Activated CD4-positive, alpha-beta T cell treated with anti-CD3 and anti-CD28 coated beads, Interleukin-2, amount 50 U/mL, for 4 hours (primary cell): ENCODE measurements at regions not wholly inside any gene's neighbourhood (a gene's known extent, or its start where the extent isn't known, plus 50 kb on each side); places are given as distances from the start of the nearest gene placed in this dataset.
"Not testable (repeated sequence)": the region's sequence is repeated elsewhere in the genome, so short reads cannot be mapped to it uniquely, and the experiment has no call there.

Source experiments
- DNase-seq, 2 experiments: peaks; one replicate each; pipeline ENCODE4 v3.0.0-alpha.2; 2020

DNA sequence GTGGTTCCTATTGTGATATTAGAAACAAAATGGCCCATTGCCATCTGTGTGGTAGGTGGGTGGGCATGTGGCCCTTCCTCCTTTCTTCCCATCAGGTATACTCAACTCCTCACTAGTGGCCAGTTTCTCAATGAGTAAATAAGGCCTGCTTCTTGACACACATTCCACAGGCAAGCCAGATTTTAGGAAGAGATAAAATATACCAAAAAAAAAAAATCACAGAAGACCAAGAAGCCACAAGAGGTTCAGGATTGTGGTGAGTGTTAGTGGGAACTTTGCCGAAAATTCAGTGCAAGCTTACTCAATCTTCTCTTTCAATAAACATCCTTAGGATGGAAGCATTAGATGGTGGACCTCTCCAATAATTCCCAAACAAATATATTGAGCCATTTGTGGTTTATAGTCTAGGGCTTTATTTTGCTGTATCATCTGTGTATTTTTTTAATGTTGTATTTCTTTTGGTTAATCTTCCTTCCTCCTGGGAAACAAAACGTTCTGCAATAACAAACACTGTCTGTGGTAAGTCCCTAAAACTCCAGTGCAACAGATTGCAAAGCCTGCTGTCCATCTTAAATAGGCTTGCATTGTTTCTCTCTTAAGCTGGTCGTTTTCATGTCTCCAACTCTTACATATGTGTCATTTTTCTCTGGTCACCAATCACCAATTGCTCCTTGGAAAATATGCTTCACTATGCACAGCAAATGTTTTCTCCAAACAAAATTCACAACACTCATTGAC is 289.9 kb upstream of the KITLG start:
- DNase-seq, result no peak

DNA sequence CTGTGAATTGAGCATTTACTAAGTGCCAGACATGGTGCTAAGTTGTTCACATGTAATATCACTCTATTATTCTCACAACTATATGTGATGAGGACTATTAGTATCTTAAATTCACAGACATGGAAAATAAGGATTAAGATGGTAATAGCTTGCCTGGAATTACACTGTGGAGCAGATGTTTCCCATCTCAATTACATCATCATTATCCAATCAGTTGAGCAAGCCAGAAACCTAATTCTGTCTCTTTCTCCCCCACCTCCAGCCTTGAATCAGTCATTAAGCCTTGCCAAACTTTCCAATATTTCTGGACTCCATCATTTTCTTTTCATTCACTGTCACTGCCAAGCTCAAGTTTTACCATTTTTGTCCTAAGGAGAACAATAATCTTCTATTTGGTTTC is 287.8 kb upstream of the KITLG start:
- no peak for DNase-seq

DNA sequence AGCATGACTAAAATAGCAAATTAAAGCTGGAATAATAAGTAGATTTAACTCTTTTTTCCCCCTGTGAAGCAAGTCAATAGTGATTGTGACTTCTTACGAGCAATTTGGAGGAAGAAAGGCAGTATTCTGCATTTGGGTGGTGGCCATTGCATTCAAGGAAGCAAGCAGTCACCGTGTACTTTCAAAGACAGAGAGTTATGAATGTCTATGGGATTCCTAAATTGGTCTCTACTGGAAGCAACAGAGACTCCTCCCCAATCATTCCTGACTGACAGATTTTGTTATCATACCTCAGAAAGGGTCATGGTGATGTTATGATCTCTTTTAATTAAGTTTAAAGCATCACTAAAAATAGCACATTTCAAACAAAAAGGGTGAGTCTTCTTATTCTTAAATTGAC is 287.2 kb upstream of the KITLG start:
- DNase-seq, result no peak

DNA sequence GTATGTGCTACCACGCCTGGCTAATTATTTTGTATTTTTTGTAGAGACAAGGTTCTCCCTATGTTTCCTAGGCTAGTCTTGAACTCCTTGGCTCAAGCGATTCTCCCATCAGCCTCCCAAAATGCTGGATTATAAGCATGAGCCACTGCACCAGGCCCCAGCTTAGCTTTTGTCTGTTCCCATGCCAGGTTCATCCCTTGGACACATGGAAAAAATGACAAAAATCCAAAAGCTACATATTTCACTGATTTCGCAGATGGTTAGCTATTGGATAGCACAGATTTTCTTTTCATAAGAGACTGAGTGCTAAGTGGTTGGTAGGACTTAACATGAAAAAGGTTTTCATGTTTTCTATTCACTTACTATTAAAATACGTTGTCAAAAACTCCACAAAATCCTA is 286.6 kb upstream of the KITLG start:
- no peak for DNase-seq

DNA sequence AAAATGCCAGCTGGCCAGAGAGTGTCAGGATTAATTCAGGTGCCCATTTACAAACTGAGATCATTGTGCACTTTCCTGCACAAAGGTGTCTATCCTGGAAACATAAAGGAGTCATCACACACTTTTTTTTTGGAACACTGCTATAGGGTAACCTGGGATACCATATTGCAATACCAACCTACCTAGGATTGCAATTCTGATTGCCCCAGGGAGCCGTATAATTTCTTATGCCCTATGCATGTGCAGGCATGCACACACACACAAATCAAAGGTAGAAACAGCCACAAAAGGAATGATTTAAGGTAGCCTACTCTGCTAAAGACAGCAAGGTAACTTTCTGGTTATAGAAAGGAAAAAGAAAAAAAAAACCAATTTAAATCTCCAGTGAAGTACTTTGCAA is 285.3 kb upstream of the KITLG start:
- DNase-seq, result no peak

DNA sequence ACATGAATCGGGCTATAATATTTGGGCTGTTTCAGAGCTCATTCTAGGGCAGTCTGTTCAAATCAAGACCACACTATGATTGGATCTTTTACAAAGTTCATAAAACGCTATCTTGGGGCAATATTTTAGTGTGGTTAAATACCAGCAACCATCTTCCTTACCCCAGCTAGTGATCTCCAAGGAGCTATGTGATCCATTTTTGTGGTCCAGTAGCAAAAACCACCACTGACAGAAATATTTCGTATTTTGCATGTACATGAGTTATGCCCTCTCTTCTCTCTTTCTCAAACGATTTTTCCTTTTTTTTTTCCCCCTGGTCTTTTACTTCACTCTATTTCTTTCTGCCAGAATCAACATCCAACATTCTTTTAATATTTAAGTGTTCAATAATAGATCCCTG is 280.6 kb upstream of the KITLG start:
- no peak for DNase-seq

DNA sequence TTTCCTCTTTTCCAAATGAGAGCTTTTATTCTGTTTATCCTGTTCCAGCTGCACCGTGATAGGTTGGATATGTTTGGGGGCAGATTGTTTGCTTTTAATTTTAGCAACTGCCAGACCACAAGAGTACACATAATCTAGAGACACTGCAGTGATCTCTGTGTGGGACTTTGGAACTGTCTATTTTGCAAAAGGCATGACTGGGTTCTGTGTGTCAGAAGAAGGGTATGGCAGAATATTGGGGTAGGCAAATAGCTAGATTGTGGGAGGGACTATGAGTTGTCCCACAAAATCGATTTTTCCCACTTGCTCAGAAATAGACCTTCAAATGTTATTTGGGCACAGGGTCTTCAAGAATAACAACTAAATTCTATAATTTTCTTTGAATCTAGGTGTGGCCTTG is 275.9 kb upstream of the KITLG start:
- DNase-seq, result no peak

DNA sequence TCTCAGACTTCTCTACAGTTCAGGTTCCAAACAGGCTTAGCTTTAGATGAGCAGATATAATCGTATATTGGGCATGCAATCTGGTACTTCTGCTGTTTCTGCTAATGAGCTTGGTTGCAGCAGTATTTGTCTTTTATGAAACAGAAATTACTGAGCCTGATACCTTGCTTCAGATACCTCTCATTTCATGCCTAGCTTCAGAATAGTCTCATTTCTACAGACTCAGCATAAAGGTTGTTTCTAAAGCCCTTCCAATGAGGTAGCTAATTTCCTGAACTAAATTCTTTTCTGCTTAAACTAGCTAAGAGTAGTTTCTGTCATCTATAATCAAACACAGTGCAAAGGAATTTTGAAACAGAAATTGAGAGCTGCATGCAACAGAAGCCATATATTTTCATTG is 275.0 kb upstream of the KITLG start:
- no peak for DNase-seq

DNA sequence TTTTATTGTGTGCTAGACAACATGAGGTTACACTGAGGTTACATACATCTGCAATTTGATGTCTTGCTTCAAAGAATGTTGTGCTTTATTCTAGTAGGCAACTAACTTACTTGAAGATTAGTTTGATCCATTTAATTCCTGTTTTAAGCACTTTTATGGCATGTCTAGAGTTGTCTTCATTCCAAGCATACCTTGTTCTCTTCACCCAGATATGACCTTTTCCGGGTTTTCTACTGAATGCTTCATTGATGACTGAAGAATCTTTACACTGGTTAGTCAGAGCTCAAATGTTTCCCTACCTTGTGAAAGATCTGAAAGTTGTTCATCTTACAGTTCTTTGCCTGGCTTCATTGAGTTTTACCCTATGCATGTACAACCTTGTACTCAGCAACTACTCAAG is 274.0 kb upstream of the KITLG start:
- no peak for DNase-seq

DNA sequence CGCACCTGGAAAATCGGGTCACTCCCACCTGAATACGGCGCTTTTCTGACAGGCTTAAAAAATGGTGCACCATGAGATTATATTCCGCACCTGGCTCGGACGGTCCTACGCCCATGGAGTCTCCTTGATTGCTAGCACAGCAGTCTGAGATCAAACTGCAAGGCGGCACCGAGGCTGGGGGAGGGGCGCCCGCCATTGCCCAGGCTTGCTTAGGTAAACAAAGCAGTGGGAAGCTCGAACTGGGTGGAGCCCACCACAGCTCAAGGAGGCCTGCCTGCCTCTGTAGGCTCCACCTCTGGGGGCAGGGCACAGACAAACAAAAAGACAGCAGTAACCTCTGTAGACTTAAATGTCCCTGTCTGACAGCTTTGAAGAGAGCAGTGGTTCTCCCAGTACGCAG is 267.0 kb upstream of the KITLG start:
- not testable (repeated sequence) for DNase-seq

DNA sequence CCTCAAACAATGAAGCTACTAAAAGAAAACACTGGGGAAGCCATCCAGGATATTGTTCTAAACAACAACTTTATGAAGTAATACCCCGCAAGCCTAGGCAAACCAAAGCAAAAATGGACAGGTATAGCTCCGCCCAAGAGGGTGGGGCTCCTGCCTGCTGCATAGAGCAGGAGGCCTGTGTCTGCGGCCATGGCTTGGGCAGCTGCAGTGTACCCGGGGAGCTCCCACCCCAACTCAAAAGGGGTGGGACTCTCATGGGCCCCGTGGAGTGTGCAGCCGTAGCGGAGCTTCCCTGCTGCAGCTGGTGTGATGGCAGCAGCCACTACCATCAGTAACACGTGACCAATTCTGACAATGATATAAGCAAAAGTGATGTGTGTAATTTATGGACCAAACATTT is 264.2 kb upstream of the KITLG start:
- DNase-seq, result no peak

DNA sequence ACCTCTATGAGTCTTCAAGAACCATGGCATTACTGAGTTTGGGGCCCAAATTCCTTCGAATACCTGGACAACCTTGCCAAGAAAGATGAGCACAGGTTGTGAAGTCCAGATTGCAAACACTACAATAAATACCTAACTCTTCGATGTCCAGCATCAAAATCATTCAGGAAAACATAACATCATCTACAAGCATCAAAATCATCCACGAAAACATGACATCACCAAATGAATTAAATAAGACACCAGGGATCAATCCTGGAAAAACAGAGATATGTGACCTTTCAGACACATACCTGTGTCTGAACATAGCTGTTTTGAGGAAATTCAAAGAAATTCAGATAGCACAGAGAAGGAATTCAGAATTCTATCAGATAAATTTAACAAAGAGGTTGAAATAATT is 262.0 kb upstream of the KITLG start:
- no peak for DNase-seq

DNA sequence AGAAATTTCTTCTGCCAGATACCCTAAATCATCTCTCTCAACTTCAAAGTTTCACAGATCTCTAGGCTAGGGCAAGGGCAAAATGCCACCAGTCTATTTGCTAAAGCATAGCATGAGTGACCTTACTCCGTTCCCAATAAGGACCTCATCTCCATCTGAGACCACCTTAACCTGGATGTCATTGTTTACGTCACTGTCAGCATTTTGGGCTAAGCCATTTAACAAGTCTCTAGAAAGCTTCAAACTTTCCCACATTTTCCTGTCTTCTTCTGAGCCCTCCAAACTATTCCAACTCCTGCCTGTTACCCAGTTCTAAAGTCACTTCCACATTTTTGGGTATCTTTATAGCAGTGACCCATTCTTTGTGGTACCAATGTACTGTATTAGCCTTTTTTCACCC is 259.2 kb upstream of the KITLG start:
- DNase-seq, result no peak

DNA sequence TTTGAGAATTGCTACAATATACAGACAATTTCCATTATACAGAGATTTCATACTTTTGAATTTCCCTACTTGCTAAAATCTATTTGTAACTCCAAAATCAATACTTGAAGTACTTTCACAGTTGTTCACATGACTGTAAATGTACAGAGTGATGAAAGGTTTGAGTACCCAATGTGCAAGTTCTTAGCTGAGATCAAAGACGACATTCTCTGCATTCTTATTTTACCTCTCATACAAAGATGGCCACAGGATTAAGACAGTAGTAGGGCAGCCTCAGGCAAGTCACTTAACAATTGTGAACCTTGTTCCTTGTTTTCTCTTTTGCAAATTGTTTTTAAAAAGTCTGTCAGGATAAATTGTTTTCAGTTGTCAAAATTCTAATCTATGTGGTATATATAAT is 255.9 kb upstream of the KITLG start:
- DNase-seq, result no peak

DNA sequence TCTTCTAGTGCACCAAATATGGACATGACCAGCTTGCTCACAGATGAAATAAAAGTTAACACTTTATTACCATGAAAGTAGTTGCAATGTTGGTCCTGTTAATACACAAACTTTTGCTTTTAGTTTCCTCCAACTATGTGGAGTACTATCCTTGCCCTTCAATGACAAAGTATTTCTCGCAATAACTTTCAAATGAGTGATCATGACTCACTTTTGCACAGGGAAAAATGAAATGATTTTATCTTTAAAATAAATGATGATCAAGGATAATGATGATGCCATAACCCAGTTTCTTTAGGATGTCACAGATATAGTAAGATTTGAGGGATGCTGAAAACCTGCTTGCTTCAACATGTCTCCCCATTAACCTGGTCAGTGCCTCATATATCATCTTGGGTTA is 254.0 kb upstream of the KITLG start:
- no peak for DNase-seq

DNA sequence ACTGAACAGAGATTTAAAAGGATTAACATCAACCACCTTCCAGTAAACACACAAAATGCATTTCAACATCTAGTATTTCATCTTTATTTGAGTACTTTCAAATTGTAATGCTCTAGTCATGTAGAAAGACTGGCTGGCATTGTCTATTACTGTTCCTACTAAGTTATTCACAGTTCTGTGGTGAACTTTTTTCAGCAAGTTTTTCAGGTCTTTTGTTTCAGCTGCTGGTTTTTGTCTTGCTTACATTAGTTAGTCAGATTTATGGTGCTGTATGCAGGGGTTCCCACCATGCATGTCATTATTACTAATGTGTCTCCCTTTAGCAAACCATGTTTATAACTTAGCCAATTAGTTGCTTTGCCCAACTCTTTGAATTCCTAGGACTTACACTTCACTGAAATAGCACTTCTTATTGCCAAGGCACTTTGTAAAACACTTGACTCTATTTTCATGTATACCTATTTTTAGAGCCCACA is 253.4 kb upstream of the KITLG start:
- no peak for DNase-seq

DNA sequence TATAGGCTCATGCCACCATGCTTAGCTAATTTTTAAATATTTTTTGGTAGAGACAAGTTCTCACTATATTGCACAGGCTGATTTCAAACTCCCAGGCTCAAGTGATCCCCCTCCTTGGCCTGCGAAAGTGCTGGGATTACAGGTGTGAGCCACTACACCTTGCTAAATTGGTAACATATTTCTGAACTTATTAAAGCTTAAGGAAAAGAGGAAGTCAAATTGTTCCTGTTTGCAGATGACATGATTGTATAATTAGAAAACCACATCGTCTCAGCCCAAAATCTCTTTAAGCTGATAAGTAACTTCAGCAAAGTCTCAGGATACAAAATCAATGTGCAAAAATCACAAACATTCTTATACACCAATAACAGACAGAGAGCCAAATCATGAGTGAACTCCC is 248.3 kb upstream of the KITLG start:
- not testable (repeated sequence) for DNase-seq

DNA sequence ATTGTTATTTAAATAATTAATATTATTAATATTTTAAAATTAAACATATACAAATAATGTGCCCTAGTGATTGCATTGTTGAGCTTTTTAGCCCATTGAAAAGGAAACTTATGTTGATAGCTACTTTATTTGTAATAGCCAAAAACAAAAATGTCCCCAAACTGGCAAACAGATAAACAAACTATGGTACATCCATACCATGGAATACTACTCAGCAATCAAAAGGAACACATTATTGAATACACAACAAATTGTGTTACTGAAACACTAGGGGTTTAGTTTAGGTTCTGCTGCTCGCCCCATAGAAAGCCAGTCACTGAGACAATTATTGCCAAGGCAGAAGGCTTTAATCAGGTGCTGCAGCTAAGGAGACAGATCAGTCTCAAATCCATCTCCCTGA is 239.7 kb upstream of the KITLG start:
- no peak for DNase-seq

DNA sequence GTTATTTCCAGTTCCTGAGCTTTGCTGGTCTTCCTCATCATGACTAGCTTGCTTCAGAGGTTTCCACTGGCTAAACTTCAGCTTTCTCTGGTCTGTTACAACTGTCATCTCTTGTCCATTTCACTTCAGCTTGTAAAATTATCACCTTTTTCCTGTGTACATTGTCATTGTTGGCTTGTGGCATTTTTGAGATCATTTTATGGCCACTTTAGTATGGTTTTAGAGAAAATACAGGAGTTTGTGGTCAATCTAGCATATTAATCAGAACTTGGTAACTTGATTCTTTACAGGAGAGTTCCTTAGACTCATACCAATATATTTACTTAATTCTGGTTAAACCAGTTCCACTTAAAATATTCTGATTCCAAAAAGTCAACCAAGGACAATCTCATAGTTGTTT is 235.9 kb upstream of the KITLG start:
- DNase-seq, result no peak

DNA sequence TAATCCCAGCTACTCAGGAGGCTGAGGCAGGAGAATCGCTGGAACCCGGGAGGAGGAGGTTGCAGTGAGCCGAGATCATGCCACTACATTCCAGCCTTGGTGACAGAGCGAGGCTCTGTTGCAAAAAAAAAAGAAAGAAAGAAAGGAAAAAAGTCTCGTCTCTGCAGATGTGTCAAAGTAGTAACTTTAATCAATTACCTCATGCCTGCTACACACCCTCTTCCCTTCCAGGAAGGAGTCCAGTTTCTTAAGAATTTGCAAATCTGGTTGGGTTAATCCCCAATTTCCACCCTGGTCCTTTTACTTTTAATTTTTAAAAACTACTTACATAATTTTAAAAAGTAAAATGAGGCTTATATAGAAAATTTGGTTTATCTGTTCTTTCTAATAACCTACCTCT is 234.5 kb upstream of the KITLG start:
- no peak for DNase-seq

DNA sequence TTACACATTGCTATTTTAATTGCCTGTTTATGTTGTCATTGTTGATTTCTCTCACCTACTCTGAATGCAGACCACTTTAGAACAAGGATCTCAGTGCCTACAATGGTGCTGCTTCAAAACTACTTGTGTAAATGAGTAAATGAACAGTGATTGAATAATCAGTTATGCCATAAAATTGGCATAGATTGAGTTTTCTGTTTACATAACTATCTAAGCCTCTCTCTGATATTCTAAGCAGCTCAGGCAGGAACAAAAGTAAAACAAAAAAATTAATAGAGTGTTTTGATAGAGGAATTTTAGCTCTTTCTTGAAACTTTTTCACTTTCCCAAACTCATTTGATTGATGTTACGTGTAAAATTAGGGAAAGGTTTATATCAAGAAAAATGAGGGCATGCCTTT is 232.3 kb upstream of the KITLG start:
- DNase-seq, result no peak

DNA sequence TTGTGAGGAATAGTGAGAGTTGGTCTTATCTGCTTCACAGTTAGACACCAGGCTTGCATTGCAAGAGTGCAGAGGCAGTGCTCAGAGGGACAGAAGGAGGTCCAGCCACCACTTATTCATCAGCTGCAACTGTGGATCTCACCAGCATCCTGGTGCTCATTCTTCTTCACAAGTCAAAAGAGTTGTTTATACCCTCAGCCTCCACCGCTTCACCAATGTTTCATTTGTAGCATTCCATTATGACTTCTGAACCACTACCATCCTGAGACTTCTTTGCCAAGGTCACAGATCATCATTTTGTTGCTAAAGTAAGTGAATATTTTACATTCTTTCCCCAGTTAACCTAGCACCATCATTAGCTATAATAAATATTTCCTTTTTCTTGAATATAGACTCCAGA is 230.5 kb upstream of the KITLG start:
- DNase-seq, result no peak

DNA sequence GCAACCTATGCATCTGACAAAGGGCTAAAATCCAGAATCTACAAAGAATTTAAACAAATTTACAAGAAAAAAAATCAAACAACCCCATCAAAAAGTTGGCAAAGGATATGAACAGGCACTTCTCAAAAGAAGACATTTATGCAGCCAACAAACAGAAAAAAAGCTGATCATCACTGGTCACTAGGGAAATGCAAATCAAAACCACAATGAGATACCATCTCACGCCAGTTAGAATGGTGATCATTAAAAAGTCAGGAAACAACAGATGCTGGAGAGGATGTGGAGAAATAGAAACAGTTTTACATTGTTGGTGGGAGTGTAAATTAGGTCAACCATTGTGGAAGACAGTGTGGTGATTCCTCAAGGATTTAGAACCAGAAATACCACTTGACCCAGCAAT is 229.6 kb upstream of the KITLG start:
- not testable (repeated sequence) for DNase-seq

DNA sequence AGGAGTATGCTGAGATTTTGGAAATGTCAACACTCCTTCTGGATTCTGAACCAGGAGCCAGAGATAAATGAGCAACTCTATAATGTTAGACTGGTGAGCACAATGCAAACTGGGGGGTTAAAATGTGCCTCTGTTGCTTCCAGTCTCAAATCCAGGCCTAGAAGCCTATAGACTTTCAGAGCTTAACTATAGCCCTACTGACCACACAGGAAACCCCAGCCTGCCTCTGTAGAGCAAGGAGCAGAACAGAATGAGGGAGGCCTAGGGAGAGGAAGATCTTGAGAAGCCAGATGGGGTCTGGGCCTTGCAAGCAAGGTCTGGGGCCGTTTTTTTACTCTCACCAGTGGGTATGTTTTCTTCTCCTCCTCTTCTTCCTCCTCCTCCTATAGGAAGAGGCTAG is 225.4 kb upstream of the KITLG start:
- DNase-seq, result no peak

DNA sequence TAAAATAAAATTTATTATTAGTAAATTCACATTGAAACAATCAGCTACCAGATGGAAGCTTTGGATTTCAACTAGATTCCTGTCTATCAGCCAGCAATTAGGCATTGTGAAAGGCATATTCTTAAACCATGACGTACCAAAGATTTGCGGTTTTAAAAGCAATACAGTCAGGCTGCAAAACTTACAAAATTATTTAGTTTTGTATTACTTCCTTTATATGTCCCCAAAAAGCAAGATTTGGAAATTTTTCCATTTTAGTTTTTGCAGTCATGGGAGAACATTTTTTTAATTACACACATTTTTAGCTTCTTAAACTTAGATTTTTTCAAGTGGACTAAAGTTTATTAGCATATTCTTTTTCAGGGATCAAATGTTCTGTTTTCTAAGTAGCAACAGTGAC is 225.0 kb upstream of the KITLG start:
- DNase-seq, result no peak
